ENCODE measurements at regions not wholly inside any gene's neighbourhood (a gene's known extent, or its start where the extent isn't known, plus 50 kb on each side); places are given as distances from the start of the nearest gene placed in this dataset.

DNA sequence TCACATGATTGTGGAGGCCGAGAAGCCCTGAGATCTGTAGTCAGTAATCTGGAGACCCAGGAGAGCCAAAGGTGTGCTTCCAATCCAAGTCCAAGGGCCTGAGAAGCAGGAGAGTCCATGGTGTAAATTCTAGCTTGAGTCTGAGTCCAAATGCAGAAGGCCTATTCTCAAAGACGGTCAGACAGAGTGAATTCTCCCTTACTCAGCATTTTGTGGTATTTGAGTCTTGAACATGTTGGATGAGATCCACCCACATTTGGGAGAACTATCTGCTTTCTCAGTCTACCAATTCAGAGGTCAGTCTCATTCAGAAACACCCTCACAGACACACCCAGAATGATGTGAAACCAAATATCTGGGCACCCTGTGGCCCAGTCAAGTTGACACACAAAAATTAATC is 128.8 kb upstream of the PTCH1 start:
- Histone ChIP-seq H3K27me3 (ENCODE audit: control insufficient read depth in 1 of 2, insufficient read depth in 2 of 2, low read length in 2 of 2) (no peaks in the 10 kb centered on the region), H3K9me3 (ENCODE audit: control insufficient read depth in 2 of 2, low read length in 2 of 2) (peaks cover 0 to 2% of the 10 kb centered on the region in 2 donors), H3K4me3 (ENCODE audit: low read length in 2 of 2) (no peak overlapping the region), H3K36me3 (ENCODE audit: control insufficient read depth in 2 of 2, insufficient read depth in 2 of 2, low read length in 2 of 2) (no peaks in the 10 kb centered on the region), H3K27ac (ENCODE audit: low read length) (no peak overlapping the region), H3K4me1 (ENCODE audit: control insufficient read depth, insufficient read depth, low read length) (peaks cover 9% of the 10 kb centered on the region), H3K9ac (ENCODE audit: low read length in 2 of 2) (no peak overlapping the region)

GRCh38 chr9:95644377-95644776 is 127.6 kb upstream of the PTCH1 start:
- Histone ChIP-seq H3K27me3 (ENCODE audit: control insufficient read depth in 1 of 2, insufficient read depth in 2 of 2, low read length in 2 of 2) (no peaks in the 10 kb centered on the region), H3K4me1 (ENCODE audit: control insufficient read depth, insufficient read depth, low read length) (peaks cover 7% of the 10 kb centered on the region), H3K9me3 (ENCODE audit: control insufficient read depth in 2 of 2, low read length in 2 of 2) (peaks cover 0 to 2% of the 10 kb centered on the region in 2 donors), H3K27ac (ENCODE audit: low read length) (no peak overlapping the region), H3K9ac (ENCODE audit: low read length in 2 of 2) (no peak overlapping the region), H3K4me3 (ENCODE audit: low read length in 2 of 2) (no peak overlapping the region), H3K36me3 (ENCODE audit: control insufficient read depth in 2 of 2, insufficient read depth in 2 of 2, low read length in 2 of 2) (no peaks in the 10 kb centered on the region)

- peaks cover 7% of the 10 kb centered on the region for H3K4me1 ChIP-seq (ENCODE audit: control insufficient read depth, insufficient read depth, low read length)
- H3K9ac ChIP-seq (ENCODE audit: low read length in 2 of 2) = no peak overlapping the region
- H3K9me3 ChIP-seq (ENCODE audit: control insufficient read depth in 2 of 2, low read length in 2 of 2) = peaks cover 0 to 2% of the 10 kb centered on the region in 2 donors
- no peak overlapping the region for H3K27ac ChIP-seq (ENCODE audit: low read length)
- H3K36me3 ChIP-seq (ENCODE audit: control insufficient read depth in 2 of 2, insufficient read depth in 2 of 2, low read length in 2 of 2) = no peaks in the 10 kb centered on the region
- no peak overlapping the region for H3K4me3 ChIP-seq (ENCODE audit: low read length in 2 of 2)
- peaks cover 0 to under 1% of the 10 kb centered on the region in 2 donors for H3K27me3 ChIP-seq (ENCODE audit: control insufficient read depth in 1 of 2, insufficient read depth in 2 of 2, low read length in 2 of 2)
These were observed 126.8 kb upstream of the PTCH1 start for GRCh38 chr9:95643619-95644018.

DNA sequence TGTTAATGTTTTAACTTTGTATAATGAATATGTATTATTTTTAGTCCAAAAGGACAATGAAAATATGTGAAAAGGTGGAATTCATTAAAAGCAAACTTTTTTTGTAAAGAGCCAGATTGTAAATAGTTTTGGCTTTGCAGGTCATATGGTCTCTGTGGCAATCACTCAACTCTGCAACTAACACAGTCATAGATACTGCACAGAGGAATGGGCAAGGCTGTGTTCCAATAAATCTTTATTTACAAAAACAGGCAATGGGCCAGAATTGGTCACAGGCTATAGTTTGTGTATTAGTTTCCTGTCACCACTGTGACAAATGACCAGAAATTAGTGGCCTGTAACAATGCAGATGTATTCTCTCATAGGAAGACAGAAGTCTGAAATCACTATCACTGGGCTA is 125.4 kb upstream of the PTCH1 start:
- no peaks in the 10 kb centered on the region for H3K36me3 ChIP-seq (ENCODE audit: control insufficient read depth in 2 of 2, insufficient read depth in 2 of 2, low read length in 2 of 2)

DNA sequence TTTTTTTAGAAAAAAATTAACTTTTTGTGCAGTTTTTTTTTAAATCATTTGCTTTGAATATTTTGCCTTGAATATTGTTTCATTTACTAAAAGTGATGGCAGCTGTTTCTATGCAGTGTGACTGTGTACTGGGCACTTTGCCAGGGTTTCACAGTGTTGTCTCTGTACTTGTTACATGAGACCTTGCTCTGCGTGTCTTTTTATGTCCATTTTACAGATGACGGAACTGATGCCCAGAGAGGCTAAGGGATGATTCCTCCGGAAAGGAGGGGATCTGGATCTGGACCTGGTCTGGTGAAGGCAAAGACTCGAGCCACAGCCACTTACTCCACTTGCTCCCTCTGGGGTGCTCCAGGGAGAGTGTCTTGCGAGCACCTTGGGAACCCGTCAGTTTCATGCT is 124.8 kb upstream of the PTCH1 start:
- Histone ChIP-seq H3K9me3 (ENCODE audit: control insufficient read depth in 2 of 2, low read length in 2 of 2) (peaks cover 0 to 2% of the 10 kb centered on the region in 2 donors), H3K4me3 (ENCODE audit: low read length in 2 of 2) (no peak overlapping the region), H3K4me1 (ENCODE audit: control insufficient read depth, insufficient read depth, low read length) (peaks cover 7% of the 10 kb centered on the region), H3K36me3 (ENCODE audit: control insufficient read depth in 2 of 2, insufficient read depth in 2 of 2, low read length in 2 of 2) (no peaks in the 10 kb centered on the region), H3K27ac (ENCODE audit: low read length) (no peak overlapping the region), H3K27me3 (ENCODE audit: control insufficient read depth in 1 of 2, insufficient read depth in 2 of 2, low read length in 2 of 2) (peaks cover 0 to 4% of the 10 kb centered on the region in 2 donors), H3K9ac (ENCODE audit: low read length in 2 of 2) (no peak overlapping the region)

More for the DNA sequence above, 125.4 kb upstream of the PTCH1 start:
- Histone ChIP-seq H3K4me1 (ENCODE audit: control insufficient read depth, insufficient read depth, low read length) (peaks cover 7% of the 10 kb centered on the region), H3K9me3 (ENCODE audit: control insufficient read depth in 2 of 2, low read length in 2 of 2) (peaks cover 0 to 2% of the 10 kb centered on the region in 2 donors), H3K4me3 (ENCODE audit: low read length in 2 of 2) (no peak overlapping the region), H3K27me3 (ENCODE audit: control insufficient read depth in 1 of 2, insufficient read depth in 2 of 2, low read length in 2 of 2) (peaks cover 0 to 4% of the 10 kb centered on the region in 2 donors), H3K27ac (ENCODE audit: low read length) (no peak overlapping the region), H3K9ac (ENCODE audit: low read length in 2 of 2) (no peak overlapping the region)

GRCh38 chr9:95640336-95640735 is 123.6 kb upstream of the PTCH1 start:
- no peak overlapping the region for H3K4me3 ChIP-seq (ENCODE audit: low read length in 2 of 2)

DNA sequence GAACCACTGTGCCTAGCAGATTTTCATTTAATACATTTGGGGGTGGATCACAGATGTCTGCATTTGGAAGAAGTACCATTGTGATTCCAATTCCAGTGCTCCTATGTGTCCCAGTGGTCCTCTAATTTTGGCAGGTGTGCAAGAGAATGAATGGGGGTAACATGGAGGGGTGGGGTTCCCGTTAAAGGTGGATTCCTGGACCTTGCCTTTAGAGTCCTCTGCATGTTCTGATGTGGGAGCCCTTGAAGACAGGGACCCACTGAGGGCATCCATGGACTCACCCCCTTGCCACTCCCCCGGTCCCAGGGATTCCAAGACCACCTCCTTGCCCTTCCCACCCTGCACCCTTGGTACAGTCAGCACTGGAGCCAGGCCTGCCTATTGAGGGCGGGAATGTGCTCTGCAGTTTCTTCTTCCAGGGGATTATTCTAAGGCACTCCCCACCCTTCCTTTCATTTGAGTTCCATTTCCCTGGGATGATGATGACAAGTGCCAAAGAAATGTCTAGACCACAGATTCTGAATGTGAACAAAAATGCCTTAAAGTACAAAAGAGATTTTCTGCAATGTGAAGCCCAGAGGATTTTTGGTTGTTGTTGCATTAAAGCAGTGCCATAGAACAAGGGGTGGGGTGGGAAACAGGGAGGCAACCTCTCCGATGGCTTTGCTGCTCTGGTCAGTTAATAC is 119.4 kb upstream of the PTCH1 start:
- H3K4me3 ChIP-seq (ENCODE audit: low read length in 2 of 2) = no peak overlapping the region
- no peaks in the 10 kb centered on the region for H3K36me3 ChIP-seq (ENCODE audit: control insufficient read depth in 2 of 2, insufficient read depth in 2 of 2, low read length in 2 of 2)
- no peaks in the 10 kb centered on the region for H3K4me1 ChIP-seq (ENCODE audit: control insufficient read depth, insufficient read depth, low read length)
- H3K9me3 ChIP-seq (ENCODE audit: control insufficient read depth in 2 of 2, low read length in 2 of 2) = no peaks in the 10 kb centered on the region
- no peak overlapping the region for H3K27ac ChIP-seq (ENCODE audit: low read length)
- H3K27me3 ChIP-seq (ENCODE audit: control insufficient read depth in 1 of 2, insufficient read depth in 2 of 2, low read length in 2 of 2) = peaks cover 0 to 7% of the 10 kb centered on the region in 2 donors
- no peak overlapping the region for H3K9ac ChIP-seq (ENCODE audit: low read length in 2 of 2)

More at GRCh38 chr9:95640336-95640735, 123.6 kb upstream of the PTCH1 start:
- Histone ChIP-seq H3K9ac (ENCODE audit: low read length in 2 of 2) (no peak overlapping the region), H3K36me3 (ENCODE audit: control insufficient read depth in 2 of 2, insufficient read depth in 2 of 2, low read length in 2 of 2) (no peaks in the 10 kb centered on the region), H3K9me3 (ENCODE audit: control insufficient read depth in 2 of 2, low read length in 2 of 2) (no peaks in the 10 kb centered on the region), H3K4me1 (ENCODE audit: control insufficient read depth, insufficient read depth, low read length) (peaks cover 7% of the 10 kb centered on the region), H3K27ac (ENCODE audit: low read length) (no peak overlapping the region), H3K27me3 (ENCODE audit: control insufficient read depth in 1 of 2, insufficient read depth in 2 of 2, low read length in 2 of 2) (peaks cover 0 to 4% of the 10 kb centered on the region in 2 donors)

- H3K4me1 ChIP-seq (ENCODE audit: control insufficient read depth, insufficient read depth, low read length) = no peaks in the 10 kb centered on the region
- no peak overlapping the region for H3K9ac ChIP-seq (ENCODE audit: low read length in 2 of 2)
- H3K27me3 ChIP-seq (ENCODE audit: control insufficient read depth in 1 of 2, insufficient read depth in 2 of 2, low read length in 2 of 2) = peaks cover 0 to 7% of the 10 kb centered on the region in 2 donors
These were observed 117.8 kb upstream of the PTCH1 start for GRCh38 chr9:95634536-95634935.

DNA sequence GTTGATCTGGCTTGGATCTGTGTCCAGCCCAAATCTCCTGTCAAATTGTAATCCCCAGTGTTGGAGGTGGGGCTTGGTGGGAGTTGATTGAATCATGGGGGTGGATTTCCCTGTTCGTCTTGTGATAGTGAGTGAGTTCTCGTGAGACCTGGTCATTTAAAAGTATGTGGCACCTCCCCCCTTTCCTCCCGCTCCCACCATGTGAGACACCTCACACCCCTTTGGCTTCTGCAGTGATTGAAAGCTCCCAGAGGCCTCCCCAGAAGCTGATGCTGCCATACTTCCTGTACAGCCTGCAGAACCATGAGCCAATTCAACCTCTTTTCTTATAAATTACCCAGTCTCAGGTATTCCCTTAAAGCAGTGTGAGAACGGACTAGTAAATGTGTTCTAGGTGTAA is 117.3 kb upstream of the PTCH1 start:
- H3K9ac ChIP-seq (ENCODE audit: low read length in 2 of 2) = no peak overlapping the region
- H3K27ac ChIP-seq (ENCODE audit: low read length) = no peak overlapping the region
- no peaks in the 10 kb centered on the region for H3K4me1 ChIP-seq (ENCODE audit: control insufficient read depth, insufficient read depth, low read length)
- H3K36me3 ChIP-seq (ENCODE audit: control insufficient read depth in 2 of 2, insufficient read depth in 2 of 2, low read length in 2 of 2) = no peaks in the 10 kb centered on the region
- H3K9me3 ChIP-seq (ENCODE audit: control insufficient read depth in 2 of 2, low read length in 2 of 2) = no peaks in the 10 kb centered on the region
- H3K27me3 ChIP-seq (ENCODE audit: control insufficient read depth in 1 of 2, insufficient read depth in 2 of 2, low read length in 2 of 2) = peaks cover 0 to 7% of the 10 kb centered on the region in 2 donors
- H3K4me3 ChIP-seq (ENCODE audit: low read length in 2 of 2) = no peak overlapping the region

More at GRCh38 chr9:95634536-95634935, 117.8 kb upstream of the PTCH1 start:
- Histone ChIP-seq H3K9me3 (ENCODE audit: control insufficient read depth in 2 of 2, low read length in 2 of 2) (no peaks in the 10 kb centered on the region), H3K4me3 (ENCODE audit: low read length in 2 of 2) (no peak overlapping the region), H3K36me3 (ENCODE audit: control insufficient read depth in 2 of 2, insufficient read depth in 2 of 2, low read length in 2 of 2) (no peaks in the 10 kb centered on the region), H3K27ac (ENCODE audit: low read length) (no peak overlapping the region)

DNA sequence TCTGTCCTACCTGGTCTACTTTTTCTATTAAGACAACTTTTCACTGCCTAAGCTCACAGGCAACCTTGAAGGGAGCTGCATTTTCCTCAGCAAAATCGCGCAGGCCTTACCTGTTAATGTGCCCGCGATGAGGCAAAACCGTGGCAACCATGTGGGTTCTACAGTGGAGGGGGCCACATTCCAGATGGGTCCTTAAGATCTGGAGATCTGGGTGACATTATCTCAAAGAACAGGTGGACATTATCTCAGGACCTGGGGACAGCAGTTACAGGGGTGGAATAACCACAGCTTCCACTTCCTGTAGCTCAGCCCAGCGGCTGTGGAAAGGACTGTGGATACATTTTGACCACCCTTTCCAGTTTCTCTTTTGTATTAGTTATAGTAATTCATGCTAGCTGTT is 112.8 kb upstream of the PTCH1 start:
- H3K27ac ChIP-seq (ENCODE audit: low read length) = no peak overlapping the region
- no peaks in the 10 kb centered on the region for H3K4me1 ChIP-seq (ENCODE audit: control insufficient read depth, insufficient read depth, low read length)

DNA sequence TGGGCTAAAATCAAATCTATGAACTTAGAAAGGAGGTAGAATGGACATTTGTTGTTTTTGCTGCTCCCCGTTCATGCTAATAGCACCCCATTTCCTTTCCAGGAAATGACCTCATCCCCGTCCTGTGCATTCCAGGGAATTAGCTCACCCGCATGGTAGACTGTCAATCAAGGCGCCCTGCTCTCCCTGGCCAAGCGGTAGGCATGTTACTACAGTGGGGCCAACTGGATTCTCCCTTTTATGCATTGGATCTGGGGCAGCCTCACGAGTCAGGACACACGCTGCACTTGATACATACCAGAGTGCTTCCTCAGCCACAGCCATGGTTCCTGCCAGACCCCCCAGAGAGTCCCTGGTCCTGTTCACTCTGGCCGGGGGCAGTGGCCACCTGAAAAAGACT is 111.0 kb upstream of the PTCH1 start:
- H3K36me3 ChIP-seq (ENCODE audit: control insufficient read depth in 2 of 2, insufficient read depth in 2 of 2, low read length in 2 of 2) = no peaks in the 10 kb centered on the region
- H3K9me3 ChIP-seq (ENCODE audit: control insufficient read depth in 2 of 2, low read length in 2 of 2) = no peaks in the 10 kb centered on the region
- H3K4me1 ChIP-seq (ENCODE audit: control insufficient read depth, insufficient read depth, low read length) = no peaks in the 10 kb centered on the region
- no peak overlapping the region for H3K27ac ChIP-seq (ENCODE audit: low read length)
- H3K4me3 ChIP-seq (ENCODE audit: low read length in 2 of 2) = no peak overlapping the region
- no peak overlapping the region for H3K9ac ChIP-seq (ENCODE audit: low read length in 2 of 2)
- H3K27me3 ChIP-seq (ENCODE audit: control insufficient read depth in 1 of 2, insufficient read depth in 2 of 2, low read length in 2 of 2) = peaks cover 2 to 3% of the 10 kb centered on the region in 2 donors

More for the DNA sequence above, 112.8 kb upstream of the PTCH1 start:
- Histone ChIP-seq H3K36me3 (ENCODE audit: control insufficient read depth in 2 of 2, insufficient read depth in 2 of 2, low read length in 2 of 2) (no peaks in the 10 kb centered on the region), H3K4me3 (ENCODE audit: low read length in 2 of 2) (no peak overlapping the region), H3K9ac (ENCODE audit: low read length in 2 of 2) (no peak overlapping the region), H3K9me3 (ENCODE audit: control insufficient read depth in 2 of 2, low read length in 2 of 2) (no peaks in the 10 kb centered on the region), H3K27me3 (ENCODE audit: control insufficient read depth in 1 of 2, insufficient read depth in 2 of 2, low read length in 2 of 2) (peaks cover 2 to 3% of the 10 kb centered on the region in 2 donors)

All from stomach smooth muscle (tissue), 2 donors.